HG02623 (cell line): ENCODE measurements at regions not wholly inside any gene's neighbourhood (a gene's known extent, or its start where the extent isn't known, plus 50 kb on each side); places are given as distances from the start of the nearest gene placed in this dataset.
"Not testable (repeated sequence)": the region's sequence is repeated elsewhere in the genome, so short reads cannot be mapped to it uniquely, and the experiment has no call there.

Source experiments
- ATAC-seq: cut with Tn5 transposase; IDR thresholded peaks from one replicate; pipeline ENCODE4 v1.9.1; 2021; ENCODE audit warnings: moderate library complexity; ENCODE audit not compliant: unreplicated experiment

DNA sequence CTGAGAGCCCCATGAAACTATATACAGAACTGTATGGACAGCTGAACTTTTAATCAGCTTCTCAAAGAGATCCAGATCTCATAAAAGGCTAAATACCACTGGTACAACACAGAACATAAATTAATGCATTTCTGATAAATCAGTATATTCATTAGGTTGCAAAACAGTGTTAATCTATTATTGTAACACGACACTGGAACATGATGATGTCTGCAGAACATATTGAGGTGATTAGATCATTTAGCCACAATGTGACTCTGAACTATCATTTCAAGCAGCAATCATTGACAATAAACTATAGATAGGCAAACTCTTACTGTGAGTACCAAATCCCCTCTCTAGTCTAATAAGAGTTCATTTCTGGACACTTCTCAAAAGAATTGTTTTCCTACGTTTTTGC lies 50.3 kb downstream of the GASK1B start:
- no peak for ATAC-seq

DNA sequence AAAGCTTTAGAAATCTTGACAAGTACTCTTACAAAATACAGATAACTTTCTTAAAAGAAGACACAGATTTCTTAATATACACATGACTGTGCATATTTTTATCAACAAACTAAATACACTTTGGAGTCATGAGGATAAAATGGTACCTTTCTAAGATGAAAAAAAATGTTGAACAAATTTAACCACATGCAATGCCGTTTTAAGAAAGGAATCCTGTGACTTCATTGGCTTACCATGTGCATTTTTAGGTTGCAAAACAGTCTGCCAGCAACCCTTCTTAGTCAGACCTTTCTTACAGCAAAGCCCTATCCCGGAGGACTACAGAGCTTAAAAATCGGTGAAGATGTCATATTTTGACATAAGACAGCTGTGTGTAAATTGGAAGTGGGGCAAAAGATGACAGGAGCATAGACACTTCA lies 51.7 kb downstream of the GASK1B start:
- ATAC-seq = no peak

DNA sequence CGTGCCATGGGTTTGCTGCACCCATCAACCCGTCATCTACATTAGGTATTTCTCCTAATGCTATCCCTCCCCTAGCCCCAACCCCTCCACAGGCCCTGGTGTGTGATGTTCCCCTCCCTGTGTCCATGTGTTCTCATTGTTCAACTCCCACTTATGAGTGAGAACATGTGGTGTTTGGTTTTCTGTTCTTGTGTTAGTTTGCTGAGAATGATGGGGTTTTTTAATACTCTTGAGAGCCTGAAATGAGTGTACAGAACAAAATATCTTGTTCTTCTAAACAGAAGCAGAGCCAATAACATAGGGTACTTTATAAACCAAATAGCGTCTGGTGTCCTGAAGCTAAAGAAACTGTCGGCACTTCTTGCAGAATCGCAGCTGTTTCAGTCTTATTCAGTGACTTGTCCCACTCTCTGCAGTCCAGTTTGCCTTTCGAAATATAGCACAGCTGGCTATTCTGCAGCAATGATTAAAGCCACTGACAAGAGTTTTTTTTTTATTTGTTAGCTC lies 52.1 kb downstream of the GASK1B start:
- ATAC-seq = not testable (repeated sequence)

DNA sequence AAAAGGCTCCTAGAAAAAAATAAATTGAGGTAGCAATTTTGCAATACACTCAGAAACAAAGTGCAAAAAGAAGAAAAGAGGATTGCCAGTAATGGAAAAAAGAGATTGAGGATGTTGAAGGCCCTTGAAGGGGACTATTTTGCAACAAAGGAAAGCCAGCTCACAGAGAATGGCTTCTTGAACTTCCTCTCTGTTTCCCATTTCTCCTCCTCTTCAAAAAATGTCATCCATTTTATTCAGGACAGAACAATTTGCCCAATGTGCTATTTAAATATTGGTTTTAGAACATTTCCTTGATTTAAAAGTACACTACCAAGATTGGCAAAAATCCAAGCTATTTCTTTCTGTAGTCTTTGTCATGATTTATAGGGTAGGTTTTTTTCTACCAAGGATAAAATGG lies 60.2 kb downstream of the GASK1B start:
- ATAC-seq = no peak

DNA sequence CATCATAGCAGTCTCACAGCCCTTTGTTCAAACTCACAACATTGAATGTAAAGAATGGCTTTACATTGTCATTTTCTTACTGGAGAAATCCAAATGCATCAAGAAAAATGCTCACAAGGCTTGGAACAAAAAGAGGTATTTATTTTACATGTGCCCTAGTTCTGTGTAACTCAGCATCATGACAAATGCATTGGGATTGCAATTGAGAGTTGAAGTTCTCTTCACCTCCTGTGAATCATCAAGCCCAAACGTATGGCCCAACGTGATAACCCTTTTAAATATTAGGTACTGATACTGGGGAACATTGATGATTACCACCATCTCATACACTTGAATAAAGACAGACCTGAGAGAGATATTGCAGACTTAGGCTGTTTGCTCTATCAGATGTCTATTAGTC lies 61.6 kb downstream of the GASK1B start:
- no peak for ATAC-seq

DNA sequence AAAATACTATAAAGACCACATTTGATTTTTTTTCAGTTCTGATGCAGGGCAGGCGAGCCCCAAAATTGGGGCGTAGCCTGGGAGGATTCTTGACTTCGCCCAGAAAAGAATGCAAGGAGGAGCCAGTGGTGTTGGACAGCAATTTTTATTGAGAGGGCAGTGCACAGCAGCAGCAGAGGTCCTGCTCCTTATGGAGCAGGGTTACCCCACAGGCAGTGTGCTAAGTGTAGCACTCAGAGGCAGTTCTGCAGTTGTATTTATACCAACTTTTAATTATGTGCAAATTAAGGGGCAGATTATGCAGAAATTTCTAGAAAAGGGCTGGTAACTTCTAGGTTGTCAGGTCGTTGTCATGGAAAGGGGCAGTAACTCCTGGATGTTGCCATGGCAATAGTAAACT lies 69.9 kb downstream of the GASK1B start:
- ATAC-seq = no peak

DNA sequence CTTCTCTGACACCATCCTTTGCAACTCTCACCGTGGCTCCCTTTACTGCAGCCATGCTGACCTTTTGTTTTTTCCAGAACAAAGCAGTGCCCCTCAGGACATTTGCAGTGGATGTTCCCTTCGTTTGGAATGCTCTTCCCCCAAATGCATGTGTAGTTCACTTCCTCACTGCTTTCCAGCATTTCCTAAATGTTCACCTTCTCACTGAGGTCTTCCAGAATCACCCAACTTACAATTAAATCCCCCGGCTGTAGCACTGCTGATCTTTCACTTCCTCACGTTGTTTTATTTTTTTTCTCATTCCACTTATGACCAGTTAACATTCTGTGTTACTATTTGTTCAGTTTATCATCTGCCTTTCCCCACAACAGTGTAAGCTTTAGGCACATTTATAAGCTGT lies 73.1 kb downstream of the GASK1B start:
- no peak for ATAC-seq

DNA sequence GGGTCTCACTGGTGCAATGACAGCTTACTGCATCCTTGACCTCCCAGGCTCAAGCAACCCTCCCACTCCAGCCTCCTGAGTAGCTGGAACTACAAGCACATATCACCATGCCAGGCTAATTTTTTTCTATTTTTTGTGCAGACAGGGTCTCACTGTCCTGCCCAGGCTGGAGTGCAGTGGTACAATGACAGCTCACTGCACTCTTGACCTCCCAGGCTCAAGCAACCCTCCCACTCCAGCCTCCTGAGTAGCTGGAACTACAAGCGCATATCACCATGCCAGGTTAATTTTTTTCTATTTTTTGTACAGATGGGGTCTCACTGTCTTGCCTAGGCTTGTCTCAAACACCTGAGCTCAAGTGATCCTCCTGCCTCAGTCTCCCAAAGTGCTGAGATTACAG lies 74.0 kb downstream of the GASK1B start:
- no peak for ATAC-seq

DNA sequence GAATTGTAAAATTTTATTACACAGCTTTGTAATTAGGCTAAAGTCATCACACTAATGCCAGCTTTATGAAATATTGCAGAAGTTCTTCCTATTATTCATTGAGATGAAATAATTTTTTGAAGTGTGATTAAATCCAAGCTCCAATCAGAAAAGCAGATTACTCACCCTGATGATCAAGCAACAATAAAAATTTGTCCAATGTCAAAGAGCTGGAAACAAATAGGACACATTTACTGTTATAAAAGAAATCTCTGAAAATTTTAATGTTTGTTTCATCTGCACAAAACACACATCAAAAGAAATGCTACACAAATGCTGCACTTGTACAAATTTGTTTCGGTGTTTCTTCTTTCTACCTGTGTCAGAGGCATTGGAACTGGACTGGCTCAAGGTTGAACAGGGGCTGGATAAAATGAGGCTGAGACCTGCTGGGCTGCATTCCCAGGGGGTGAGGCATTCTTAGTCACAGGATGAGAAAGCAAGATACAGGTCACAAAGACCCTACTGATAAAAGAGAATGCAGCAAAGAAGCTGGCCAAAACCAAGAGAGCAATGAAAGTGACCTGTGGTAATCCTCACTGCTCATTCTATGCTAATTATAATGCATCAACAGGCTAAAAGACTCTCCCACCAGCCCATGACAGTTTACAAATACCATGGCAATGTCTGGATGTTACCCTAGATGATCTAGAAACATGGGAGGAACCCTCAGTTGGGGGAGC lies 78.3 kb downstream of the GASK1B start:
- ATAC-seq = no peak

DNA sequence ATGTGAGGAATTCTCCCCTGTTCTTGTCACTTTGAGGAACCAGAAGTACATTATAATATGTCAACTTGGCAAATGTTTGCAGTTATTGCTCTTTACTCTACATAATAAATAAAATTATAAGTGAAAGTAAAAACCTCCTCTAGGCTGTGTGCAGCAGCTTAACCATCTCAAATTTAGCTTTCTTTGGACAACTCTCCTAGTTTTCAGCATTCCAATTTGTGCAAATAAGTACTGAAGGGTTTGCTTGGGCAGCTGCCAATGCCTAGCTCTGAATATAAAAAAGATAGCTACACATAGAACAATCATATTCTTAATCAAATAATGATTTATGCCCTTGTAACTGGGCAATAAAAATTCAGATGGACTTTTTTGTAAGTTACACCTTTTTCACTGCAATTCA lies 82.5 kb downstream of the GASK1B start:
- ATAC-seq = no peak

DNA sequence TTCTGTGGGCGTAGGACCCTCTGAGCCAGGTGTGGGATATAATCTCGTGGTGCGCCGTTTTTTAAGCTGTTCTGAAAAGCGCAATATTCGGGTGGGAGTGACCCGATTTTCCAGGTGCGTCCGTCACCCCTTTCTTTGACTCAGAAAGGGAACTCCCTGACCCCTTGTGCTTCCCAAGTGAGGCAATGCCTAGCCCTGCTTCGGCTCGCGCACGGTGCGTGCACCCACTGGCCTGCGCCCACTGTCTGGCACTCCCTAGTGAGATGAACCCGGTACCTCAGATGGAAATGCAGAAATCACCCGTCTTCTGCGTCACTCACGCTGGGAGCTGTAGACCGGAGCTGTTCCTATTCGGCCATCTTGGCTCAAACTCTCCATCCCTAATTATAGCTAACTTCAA lies 82.9 kb downstream of the GASK1B start:
- not testable (repeated sequence) for ATAC-seq

DNA sequence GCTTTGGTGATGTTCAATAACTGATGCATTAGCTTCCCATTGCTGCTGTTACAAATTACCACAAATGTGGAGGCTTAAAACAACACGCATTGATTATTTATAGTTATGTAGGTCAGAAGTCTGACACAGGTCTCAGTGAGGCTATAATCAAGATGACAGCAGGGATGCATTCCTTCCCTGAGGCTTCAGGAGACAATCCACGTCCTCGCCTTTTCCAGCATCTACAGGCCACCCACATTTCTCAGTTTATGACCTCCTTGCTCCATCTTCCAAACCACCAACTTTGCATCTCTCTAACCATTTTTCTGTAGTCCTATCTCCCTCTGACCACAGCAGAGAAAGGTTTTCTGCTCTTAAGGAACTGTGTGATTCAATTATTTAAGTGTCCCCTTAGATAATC lies 92.5 kb downstream of the GASK1B start:
- no peak for ATAC-seq

DNA sequence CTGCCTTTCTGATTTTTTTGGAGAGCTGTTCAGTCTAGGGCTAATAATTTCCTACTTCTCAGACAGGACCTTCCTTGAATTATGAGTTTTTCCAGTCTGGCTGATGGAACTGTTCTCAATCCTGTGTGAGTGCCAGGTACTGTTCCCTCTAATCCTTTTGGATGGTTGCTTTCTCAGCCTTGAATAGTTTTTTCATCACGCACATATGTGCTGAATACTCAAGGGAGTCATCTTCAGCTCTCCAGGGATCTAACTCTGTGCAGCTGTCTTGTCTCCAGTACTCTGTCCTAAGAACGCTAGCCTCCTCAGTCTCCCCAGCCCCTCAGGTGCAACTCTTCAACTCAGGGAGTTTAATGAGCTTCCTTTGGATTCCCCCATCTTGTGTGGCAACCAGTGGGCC lies 93.2 kb downstream of the GASK1B start:
- ATAC-seq = no peak

DNA sequence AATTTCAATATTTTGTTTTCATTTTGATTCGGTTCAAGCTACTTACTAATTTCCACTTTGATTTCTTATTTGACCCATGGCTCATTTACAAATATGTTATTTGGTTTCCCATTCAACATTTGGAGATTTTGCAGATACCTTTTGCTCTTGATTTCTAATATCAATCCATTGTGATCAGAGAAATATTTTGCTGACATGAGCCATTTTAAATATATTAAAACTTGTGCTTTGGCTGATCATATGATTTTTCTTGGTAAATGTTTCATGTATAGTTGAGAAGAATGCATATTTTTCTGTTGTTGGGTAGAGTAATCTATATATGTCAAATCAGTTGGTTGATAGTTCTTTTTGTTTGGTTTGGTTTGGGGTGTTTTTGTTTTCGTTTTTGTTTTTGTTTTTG lies 95.0 kb downstream of the GASK1B start:
- ATAC-seq = no peak

DNA sequence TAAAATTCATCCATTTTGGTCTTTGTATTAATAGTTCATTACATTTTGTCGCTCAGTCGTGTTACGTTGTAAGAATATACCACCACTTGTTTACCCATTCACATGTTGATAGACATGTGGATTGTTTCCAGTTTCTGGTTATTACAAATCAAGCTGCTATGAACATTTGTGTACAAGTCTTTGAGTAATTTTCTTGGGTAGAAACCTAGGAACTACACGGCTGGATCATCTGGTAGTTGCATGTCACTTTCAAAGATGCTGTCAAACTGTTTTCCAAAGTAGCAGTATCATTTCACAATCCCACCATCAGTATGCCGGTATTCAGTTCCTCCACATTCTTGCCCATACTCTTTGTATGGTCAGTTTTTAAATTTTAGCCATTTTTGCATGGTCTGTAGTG lies 98.0 kb downstream of the GASK1B start:
- ATAC-seq = no peak

DNA sequence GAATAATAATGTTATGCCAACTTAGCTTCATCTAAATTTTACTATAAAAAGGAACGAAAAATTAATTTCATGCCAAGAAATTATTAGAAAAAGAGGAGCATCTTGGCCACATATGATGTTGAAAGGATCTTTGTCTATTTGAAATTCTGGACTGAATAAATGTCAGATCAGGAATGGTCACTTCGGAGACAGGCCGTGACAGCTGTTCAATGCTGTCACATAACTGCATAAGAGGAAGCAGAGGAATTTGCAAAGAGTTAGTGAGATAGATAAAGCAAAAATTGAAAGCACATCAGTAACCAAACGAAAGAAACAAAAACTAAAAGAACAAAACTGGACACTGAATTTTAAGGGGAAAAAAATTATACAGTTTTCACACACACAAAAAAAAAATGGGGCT lies 100.9 kb downstream of the GASK1B start:
- ATAC-seq = no peak

DNA sequence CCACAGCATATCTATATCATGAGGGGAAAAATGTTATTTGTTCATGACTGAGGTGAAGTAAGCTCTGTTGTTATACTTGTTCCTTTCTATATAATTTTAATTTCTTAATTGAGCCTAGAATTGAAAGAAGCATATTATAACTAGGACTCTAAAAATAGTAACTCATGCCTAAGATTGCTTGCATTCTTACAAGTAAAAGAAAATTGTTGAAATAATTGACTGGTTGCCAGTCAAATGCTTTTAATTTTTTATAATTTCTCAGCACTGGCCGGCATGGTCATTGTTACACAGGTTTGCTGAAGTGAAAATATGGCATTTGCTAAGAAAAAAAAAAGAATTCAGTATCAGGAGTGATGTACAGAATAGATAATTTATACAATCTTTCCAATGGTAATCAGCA lies 104.8 kb downstream of the GASK1B start:
- no peak for ATAC-seq

DNA sequence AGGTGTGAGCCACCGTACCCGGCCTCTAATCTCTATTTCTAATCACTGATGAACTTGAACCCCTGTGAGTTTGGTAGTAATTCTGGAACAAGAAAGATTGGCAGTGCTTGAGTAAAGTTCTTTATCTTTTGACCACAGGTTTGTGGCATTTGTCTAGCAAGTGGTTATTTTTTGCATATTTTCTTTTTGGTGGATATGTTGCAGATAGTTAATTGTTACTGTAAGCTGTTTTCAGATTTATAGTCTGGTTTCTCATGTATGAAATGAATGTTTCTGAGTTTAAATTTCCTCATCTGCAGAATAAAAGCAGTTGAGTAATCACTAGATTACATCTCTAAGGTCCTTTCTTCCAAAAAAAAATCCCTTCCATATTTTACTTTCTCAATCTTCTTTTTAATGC lies 105.2 kb downstream of the GASK1B start:
- ATAC-seq = no peak

DNA sequence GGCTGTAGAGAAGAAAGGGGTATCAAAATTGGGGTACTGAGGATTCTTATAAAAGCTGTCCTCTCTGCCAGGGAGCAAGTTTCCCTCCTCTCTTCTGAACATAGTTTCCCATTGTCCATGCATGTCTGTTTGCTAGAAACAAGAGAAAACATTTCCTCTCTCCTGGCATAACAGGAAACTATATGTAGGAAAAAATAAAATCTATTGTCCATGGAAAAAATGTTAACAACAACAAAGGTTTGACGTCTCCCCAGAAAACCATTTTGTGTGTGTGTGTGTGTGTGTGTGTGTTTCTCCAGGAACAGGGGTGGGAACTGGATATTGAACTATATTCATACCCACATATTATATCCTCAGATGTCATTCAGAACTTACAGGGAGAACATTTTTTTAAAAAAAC lies 107.2 kb downstream of the GASK1B start:
- no peak for ATAC-seq

DNA sequence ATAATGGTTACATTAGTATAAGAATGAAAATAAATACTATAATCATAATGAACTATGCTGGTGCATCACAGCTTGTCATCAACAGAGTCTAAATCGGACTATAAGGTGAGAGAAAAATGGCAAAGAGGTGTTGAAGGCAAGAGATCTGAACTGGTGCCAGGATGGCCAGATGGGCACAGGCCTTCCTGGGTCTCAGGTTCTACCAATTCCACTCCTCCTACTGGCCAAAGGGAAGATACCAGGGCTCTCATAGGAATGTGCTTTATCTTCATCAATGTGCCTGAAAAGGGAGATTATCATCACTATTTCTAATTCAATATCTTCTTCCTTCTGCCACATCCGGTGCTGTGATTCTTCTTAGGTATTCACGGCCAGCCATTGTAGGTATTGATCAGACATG lies 107.6 kb downstream of the GASK1B start:
- no peak for ATAC-seq

DNA sequence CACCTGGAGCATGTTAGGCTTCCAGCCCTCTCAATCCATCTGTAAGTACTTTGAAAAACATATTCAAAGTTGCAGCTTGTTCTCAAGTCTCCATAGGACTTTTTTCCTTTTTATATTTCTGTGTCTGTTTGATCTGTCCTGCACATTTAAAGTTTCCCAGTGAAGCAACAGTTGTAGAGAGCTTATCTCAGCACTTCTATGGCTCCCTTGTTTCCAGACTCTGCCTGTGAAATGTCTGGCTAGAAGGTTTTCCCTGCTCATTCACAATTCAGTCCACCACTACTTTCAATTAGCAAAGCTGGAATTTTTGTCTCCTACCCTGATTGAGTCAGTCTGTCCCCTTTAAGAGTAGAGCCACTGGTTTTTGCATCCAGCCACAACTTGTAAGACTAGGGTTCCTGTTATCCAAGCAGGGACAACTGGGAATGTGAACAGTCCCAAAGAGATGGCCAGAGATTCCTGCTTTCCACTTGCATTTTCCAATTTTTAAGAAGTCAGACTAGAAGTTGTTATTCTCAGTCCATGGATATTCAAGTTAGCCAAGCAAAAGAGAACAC lies 116.1 kb downstream of the GASK1B start:
- ATAC-seq = no peak

DNA sequence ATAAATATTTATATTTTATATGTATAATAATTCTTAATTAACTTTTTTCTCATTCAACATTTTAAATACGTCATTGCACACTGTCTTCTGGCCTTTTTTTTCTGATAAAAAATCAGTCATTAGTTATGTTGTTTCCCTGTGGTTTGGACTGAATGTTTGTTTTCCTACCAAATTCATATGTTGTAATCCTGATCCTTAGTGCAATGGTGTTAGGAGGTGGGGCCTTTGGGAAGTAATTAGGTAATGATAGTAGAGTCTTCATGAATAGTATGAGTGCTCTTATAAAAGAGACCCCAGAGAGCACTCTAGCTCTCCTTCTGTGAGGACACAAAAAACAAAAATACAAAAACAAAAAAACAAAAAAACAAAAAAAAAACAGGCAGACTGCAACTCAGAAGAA lies 117.2 kb downstream of the GASK1B start:
- no peak for ATAC-seq

DNA sequence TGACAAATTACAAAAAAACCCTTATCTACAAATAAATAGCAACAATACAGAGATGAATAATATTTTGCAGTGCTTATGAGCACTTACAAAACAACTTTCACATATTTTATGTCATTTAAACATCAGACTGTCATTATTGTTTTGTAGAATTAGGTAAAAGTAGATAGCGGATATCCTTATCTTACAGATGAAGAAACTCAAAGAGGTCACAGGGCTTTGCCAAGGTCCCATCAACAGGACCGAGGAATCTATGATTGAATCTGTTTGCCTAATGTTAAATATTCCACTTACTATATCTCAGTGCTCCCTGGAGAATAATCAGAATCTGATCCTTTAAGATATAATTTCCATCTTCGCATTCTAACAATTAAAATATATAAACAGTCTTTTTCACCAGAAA lies 119.0 kb downstream of the GASK1B start:
- ATAC-seq = no peak
